ENCODE measurements at regions not wholly inside any gene's neighbourhood (a gene's known extent, or its start where the extent isn't known, plus 50 kb on each side); places are given as distances from the start of the nearest gene placed in this dataset.

DNA sequence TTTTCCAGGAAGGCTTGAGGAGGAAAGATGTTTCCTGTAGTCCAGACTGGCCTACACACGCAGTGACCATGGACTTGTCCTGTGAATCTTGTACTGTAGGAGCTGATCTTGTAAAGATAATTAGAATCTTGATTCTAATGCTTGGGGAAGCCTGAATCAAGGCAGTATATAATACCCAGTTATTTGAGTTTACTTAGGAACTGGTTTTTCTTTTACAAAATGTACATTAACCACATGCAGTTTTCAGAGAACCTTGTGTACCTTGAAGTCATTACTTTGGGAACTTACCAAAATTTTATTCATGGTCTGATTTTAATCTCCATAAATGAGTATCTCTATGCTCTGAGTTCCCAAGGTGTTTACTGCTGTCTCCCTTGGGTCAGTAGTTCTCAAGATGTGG lies 439.9 kb upstream of the AZI2 start:
- DNase-seq: no peak

DNA sequence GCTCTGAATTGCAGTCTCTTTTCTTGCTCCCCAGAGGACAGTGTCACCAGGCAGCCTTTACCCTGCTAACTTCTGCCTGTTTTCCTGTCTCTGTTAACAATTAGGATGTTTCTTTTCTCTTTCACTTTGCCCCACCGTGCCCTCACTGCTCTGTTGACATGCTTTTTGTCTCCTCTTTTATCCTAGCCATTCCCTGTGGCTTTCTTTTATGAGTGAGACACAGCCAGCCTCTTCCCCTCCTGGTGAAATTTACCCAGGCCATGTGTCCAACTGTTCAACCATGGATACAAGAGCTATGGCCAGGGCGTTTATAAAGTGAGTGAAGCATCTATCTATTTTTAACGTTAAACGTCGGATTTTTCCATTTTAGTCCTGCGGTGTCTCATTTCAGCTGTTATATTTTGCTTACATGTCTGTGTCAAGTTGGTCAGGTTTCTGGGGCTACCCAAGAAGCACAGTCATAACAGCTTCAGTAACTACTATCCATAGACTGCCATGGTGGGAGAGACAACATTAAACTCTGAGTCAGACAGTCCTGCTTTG lies 443.2 kb upstream of the AZI2 start:
- Histone ChIP-seq H3K27ac (ENCODE audit: low read depth in 1 of 2, low read length in 2 of 2) (no peak overlapping the region), H3K4me2 (replicated peaks; ENCODE audit: extremely low read depth, low read length, poor library complexity, severe bottlenecking) (no peak overlapping the region), H3K4me1 (ENCODE audit: control insufficient read depth in 1 of 2, insufficient read depth in 2 of 2, low read length in 2 of 2) (no peaks in the 10 kb centered on the region), H3K9ac (ENCODE audit: insufficient read depth, low read length, poor library complexity, severe bottlenecking) (no peak overlapping the region), H3K4me3 (replicated peaks in 1 of 3; ENCODE audit: low read depth in 2 of 3, low read length in 3 of 3) (no peak overlapping the region), H3K9me3 (replicated peaks in 1 of 2; ENCODE audit: control insufficient read depth in 1 of 2, insufficient read depth in 1 of 2, low read length in 2 of 2) (peaks cover 0 to 14% of the 10 kb centered on the region in 2 donors), H3K27me3 (ENCODE audit: control insufficient read depth in 2 of 2, insufficient read depth in 2 of 2, low read length in 2 of 2) (no peaks in the 10 kb centered on the region), H4K20me1 (ENCODE audit: insufficient read depth, low read length) (no peaks in the 10 kb centered on the region), H3K36me3 (replicated peaks in 1 of 2; ENCODE audit: control insufficient read depth in 1 of 2, insufficient read depth in 2 of 2, low read length in 2 of 2) (no peaks in the 10 kb centered on the region), H3K79me2 (ENCODE audit: insufficient read depth, low read length) (no peaks in the 10 kb centered on the region), H2AFZ (ENCODE audit: insufficient read depth, low read depth, low read length, poor library complexity, severe bottlenecking) (no peak overlapping the region)
- H3K4me3 Mint-ChIP-seq: no peak overlapping the region
- no peaks in the 10 kb centered on the region for H3K4me1 Mint-ChIP-seq
- no peak for DNase-seq
- no peaks in the 10 kb centered on the region for H3K27me3 Mint-ChIP-seq (ENCODE audit: low read depth in 3 of 3)
- H3K9me3 Mint-ChIP-seq: peaks cover 0 to 11% (median 4%) of the 10 kb centered on the region in 7 donors
- no peaks in the 10 kb centered on the region for H3K36me3 Mint-ChIP-seq
- TF ChIP-seq, protein P1, sequence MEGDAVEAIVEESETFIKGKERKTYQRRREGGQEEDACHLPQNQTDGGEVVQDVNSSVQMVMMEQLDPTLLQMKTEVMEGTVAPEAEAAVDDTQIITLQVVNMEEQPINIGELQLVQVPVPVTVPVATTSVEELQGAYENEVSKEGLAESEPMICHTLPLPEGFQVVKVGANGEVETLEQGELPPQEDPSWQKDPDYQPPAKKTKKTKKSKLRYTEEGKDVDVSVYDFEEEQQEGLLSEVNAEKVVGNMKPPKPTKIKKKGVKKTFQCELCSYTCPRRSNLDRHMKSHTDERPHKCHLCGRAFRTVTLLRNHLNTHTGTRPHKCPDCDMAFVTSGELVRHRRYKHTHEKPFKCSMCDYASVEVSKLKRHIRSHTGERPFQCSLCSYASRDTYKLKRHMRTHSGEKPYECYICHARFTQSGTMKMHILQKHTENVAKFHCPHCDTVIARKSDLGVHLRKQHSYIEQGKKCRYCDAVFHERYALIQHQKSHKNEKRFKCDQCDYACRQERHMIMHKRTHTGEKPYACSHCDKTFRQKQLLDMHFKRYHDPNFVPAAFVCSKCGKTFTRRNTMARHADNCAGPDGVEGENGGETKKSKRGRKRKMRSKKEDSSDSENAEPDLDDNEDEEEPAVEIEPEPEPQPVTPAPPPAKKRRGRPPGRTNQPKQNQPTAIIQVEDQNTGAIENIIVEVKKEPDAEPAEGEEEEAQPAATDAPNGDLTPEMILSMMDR (IDR thresholded peaks at IDR 0.05): no peak
- intact Hi-C loops (cut with micrococcal nuclease): no loop called here
- H3K27ac Mint-ChIP-seq: no peak overlapping the region
- 75% methylated on average over 1 of the region's 6 CpGs for WGBS (ENCODE audit: insufficient coverage)

More for the DNA sequence above, 439.9 kb upstream of the AZI2 start:
- H3K27ac Mint-ChIP-seq: no peak overlapping the region
- no CpG with 5 or more reads among the region's 1 CpG for WGBS (ENCODE audit: insufficient coverage)
- no peaks in the 10 kb centered on the region for H4K20me1 ChIP-seq (ENCODE audit: insufficient read depth, low read length)
- H3K4me1 ChIP-seq (ENCODE audit: control insufficient read depth in 1 of 2, insufficient read depth in 2 of 2, low read length in 2 of 2): no peaks in the 10 kb centered on the region
- intact Hi-C loops (cut with micrococcal nuclease): no loop called here
- H3K9ac ChIP-seq (ENCODE audit: insufficient read depth, low read length, poor library complexity, severe bottlenecking): no peak overlapping the region
- no peaks in the 10 kb centered on the region for H3K36me3 ChIP-seq (replicated peaks in 1 of 2; ENCODE audit: control insufficient read depth in 1 of 2, insufficient read depth in 2 of 2, low read length in 2 of 2)
- no peak overlapping the region for H3K27ac ChIP-seq (ENCODE audit: low read depth in 1 of 2, low read length in 2 of 2)
- H3K4me2 ChIP-seq (replicated peaks; ENCODE audit: extremely low read depth, low read length, poor library complexity, severe bottlenecking): no peak overlapping the region
- TF ChIP-seq, protein P1 (IDR thresholded peaks at IDR 0.05): no peak
- H3K27me3 ChIP-seq (ENCODE audit: control insufficient read depth in 2 of 2, insufficient read depth in 2 of 2, low read length in 2 of 2): no peaks in the 10 kb centered on the region
- peaks cover 0 to 15% (median 8%) of the 10 kb centered on the region in 7 donors for H3K9me3 Mint-ChIP-seq
- H2AFZ ChIP-seq (ENCODE audit: insufficient read depth, low read depth, low read length, poor library complexity, severe bottlenecking): no peak overlapping the region
- no peaks in the 10 kb centered on the region for H3K4me1 Mint-ChIP-seq
- no peak overlapping the region for H3K4me3 Mint-ChIP-seq
- H3K9me3 ChIP-seq (replicated peaks in 1 of 2; ENCODE audit: control insufficient read depth in 1 of 2, insufficient read depth in 1 of 2, low read length in 2 of 2): peaks cover 0 to 13% of the 10 kb centered on the region in 2 donors
- H3K36me3 Mint-ChIP-seq: no peaks in the 10 kb centered on the region
- H3K79me2 ChIP-seq (ENCODE audit: insufficient read depth, low read length): no peaks in the 10 kb centered on the region
- no peak overlapping the region for H3K4me3 ChIP-seq (replicated peaks in 1 of 3; ENCODE audit: low read depth in 2 of 3, low read length in 3 of 3)
- H3K27me3 Mint-ChIP-seq (ENCODE audit: low read depth in 3 of 3): no peaks in the 10 kb centered on the region

Data from CD14-positive monocyte (primary cell).